ENCODE measurements at regions not wholly inside any gene's neighbourhood (a gene's known extent, or its start where the extent isn't known, plus 50 kb on each side); places are given as distances from the start of the nearest gene placed in this dataset.

- Mint-ChIP-seq H3K9me3 (no peaks in the 10 kb centered on the region), H3K27me3 (no peaks in the 10 kb centered on the region), H3K36me3 (ENCODE audit: low read depth) (no peaks in the 10 kb centered on the region), H3K4me3 (no peak overlapping the region), H3K27ac (no peak overlapping the region), H3K4me1 (ENCODE audit: low read depth) (no peaks in the 10 kb centered on the region)
- H3K4me1 ChIP-seq (ENCODE audit: insufficient read depth, low read length), result no peaks in the 10 kb centered on the region
- H3K9me3 ChIP-seq (ENCODE audit: control insufficient read depth in 1 of 2, insufficient read depth in 1 of 2, low read length in 2 of 2), result no peaks in the 10 kb centered on the region
- intact Hi-C loops (cut with DNase I, micrococcal nuclease), result no loop called here
- TF ChIP-seq CTCF (IDR thresholded peaks at IDR 0.05), result no peak
- no peak overlapping the region for H3K27ac ChIP-seq (ENCODE audit: low read depth in 1 of 2, low read length in 2 of 2)
- peaks cover 0 to 3% of the 10 kb centered on the region in 2 experiments for H3K27me3 ChIP-seq (ENCODE audit: control insufficient read depth in 1 of 2, insufficient read depth in 2 of 2, low read length in 2 of 2)
- H3K4me3 ChIP-seq (ENCODE audit: low read length), result no peak overlapping the region
- ChIA-PET CTCF (no interaction called here), POLR2A (no interaction called here)
- ATAC-seq (ENCODE audit: poor library complexity), result no peak
- DNase-seq, result no peak
- no peaks in the 10 kb centered on the region for H3K36me3 ChIP-seq (ENCODE audit: insufficient read depth, low read length)
Observed at GRCh38 chr5:156245895-156246294, 81.1 kb upstream of the SGCD start.

- TF ChIP-seq CTCF (IDR thresholded peaks at IDR 0.05), result no peak
- H3K4me1 ChIP-seq (ENCODE audit: insufficient read depth, low read length), result no peaks in the 10 kb centered on the region
- Mint-ChIP-seq H3K27me3 (no peaks in the 10 kb centered on the region), H3K27ac (no peak overlapping the region), H3K9me3 (no peaks in the 10 kb centered on the region), H3K4me1 (ENCODE audit: low read depth) (no peaks in the 10 kb centered on the region), H3K36me3 (ENCODE audit: low read depth) (no peaks in the 10 kb centered on the region), H3K4me3 (no peak overlapping the region)
- POLR2A ChIA-PET, result no interaction called here
- ATAC-seq (ENCODE audit: poor library complexity), result no peak
- no peaks in the 10 kb centered on the region for H3K36me3 ChIP-seq (ENCODE audit: insufficient read depth, low read length)
- H3K9me3 ChIP-seq (ENCODE audit: control insufficient read depth in 1 of 2, insufficient read depth in 1 of 2, low read length in 2 of 2), result no peaks in the 10 kb centered on the region
- intact Hi-C loops (cut with DNase I, micrococcal nuclease), result no loop called here
- DNase-seq, result no peak
- no peaks in the 10 kb centered on the region for H3K27me3 ChIP-seq (ENCODE audit: control insufficient read depth in 1 of 2, insufficient read depth in 2 of 2, low read length in 2 of 2)
- CTCF ChIA-PET, result no interaction called here
- H3K4me3 ChIP-seq (ENCODE audit: low read length), result no peak overlapping the region
- H3K27ac ChIP-seq (ENCODE audit: low read depth in 1 of 2, low read length in 2 of 2), result no peak overlapping the region
Observed at GRCh38 chr5:156251076-156251475, 75.9 kb upstream of the SGCD start.

GRCh38 chr5:156253130-156253529, 73.8 kb upstream of the SGCD start:
- no peaks in the 10 kb centered on the region for H3K4me1 ChIP-seq (ENCODE audit: insufficient read depth, low read length)
- H3K36me3 ChIP-seq (ENCODE audit: insufficient read depth, low read length), result no peaks in the 10 kb centered on the region
- ChIA-PET CTCF (no interaction called here), POLR2A (no interaction called here)
- intact Hi-C loops (cut with DNase I, micrococcal nuclease), result no loop called here
- Mint-ChIP-seq H3K27me3 (no peaks in the 10 kb centered on the region), H3K4me3 (no peak overlapping the region), H3K27ac (no peak overlapping the region), H3K4me1 (ENCODE audit: low read depth) (no peaks in the 10 kb centered on the region), H3K36me3 (ENCODE audit: low read depth) (no peaks in the 10 kb centered on the region), H3K9me3 (no peaks in the 10 kb centered on the region)
- no peak for TF ChIP-seq CTCF (IDR thresholded peaks at IDR 0.05)
- H3K9me3 ChIP-seq (ENCODE audit: control insufficient read depth in 1 of 2, insufficient read depth in 1 of 2, low read length in 2 of 2), result no peaks in the 10 kb centered on the region
- H3K4me3 ChIP-seq (ENCODE audit: low read length), result no peak overlapping the region
- no peak overlapping the region for H3K27ac ChIP-seq (ENCODE audit: low read depth in 1 of 2, low read length in 2 of 2)
- DNase-seq, result no peak
- no peaks in the 10 kb centered on the region for H3K27me3 ChIP-seq (ENCODE audit: control insufficient read depth in 1 of 2, insufficient read depth in 2 of 2, low read length in 2 of 2)
- no peak for ATAC-seq (ENCODE audit: poor library complexity)
